ENCODE measurements at regions not wholly inside any gene's neighbourhood (a gene's known extent, or its start where the extent isn't known, plus 50 kb on each side); places are given as distances from the start of the nearest gene placed in this dataset.

GRCh38 chr22:27540656-27541396 is 260.7 kb downstream of the MN1 start:
- no peak for TF ChIP-seq CTCF (conservative IDR thresholded peaks at IDR 0.05; ENCODE audit: low read depth, low read length)
- TF ChIP-seq EZH2 (IDR thresholded peaks at IDR 0.05; ENCODE audit: borderline replicate concordance, low read depth, low read length, poor library complexity, severe bottlenecking) = no peak

All from A673 (cell line).